GM04503 (cell line): ENCODE measurements at regions not wholly inside any gene's neighbourhood (a gene's known extent, or its start where the extent isn't known, plus 50 kb on each side); places are given as distances from the start of the nearest gene placed in this dataset.

Source experiments
- DNase-seq: peaks from one replicate; pipeline ENCODE4 v3.0.0-alpha.2; 2012; ENCODE audit warnings: low read depth

GRCh38 chr3:106611841-106612240 lies 743.0 kb upstream of the CBLB start:
- no peak for DNase-seq

GRCh38 chr3:106616556-106616955 lies 747.7 kb upstream of the CBLB start:
- DNase-seq: no peak

GRCh38 chr3:106617276-106617675 lies 748.5 kb upstream of the CBLB start:
- DNase-seq: no peak

DNA sequence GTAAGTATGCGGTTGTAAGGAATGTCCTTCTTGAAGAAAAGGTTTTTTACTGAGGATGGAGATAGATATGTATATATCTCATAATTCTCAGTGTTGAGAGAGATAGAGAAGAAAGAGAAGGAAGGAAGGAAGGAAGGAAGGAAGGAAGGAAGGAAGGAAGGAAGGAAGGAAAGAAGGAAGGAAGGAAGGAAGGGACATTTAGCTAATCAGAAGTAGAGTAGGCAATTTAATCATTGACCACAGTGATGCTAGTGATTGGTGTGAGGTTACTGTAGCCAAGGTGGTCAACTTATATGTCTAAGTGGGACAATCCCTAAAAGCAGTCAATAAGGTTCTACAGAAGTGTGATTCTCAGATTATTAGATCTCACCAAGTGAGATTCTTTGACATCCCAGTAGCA lies 751.8 kb upstream of the CBLB start:
- no peak for DNase-seq

DNA sequence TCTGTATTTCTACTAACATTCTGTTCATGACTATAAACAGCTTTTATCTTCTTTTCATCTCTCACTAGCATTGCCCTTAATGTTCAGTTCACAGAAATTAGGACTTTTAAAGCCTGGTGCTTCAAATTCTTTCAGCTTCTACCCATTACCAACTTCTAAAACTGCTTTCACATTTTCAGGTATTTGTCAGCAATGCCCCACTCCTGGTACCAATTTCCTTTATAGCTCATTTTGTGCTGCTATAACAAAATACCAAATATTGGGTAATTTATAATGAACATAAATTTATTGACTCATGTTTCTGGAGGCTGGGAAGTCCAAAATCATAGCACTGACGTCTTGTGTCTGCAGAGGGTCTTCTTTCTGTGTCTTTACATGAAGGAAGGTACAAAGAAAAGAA lies 753.1 kb upstream of the CCDC54 start:
- no peak for DNase-seq

- DNase-seq: no peak
Observed at GRCh38 chr3:106628407-106628806, 748.8 kb upstream of the CCDC54 start.

- DNase-seq: no peak
Observed at GRCh38 chr3:106629215-106629832, 747.9 kb upstream of the CCDC54 start.

- no peak for DNase-seq
Observed at GRCh38 chr3:106631373-106632108, 745.7 kb upstream of the CCDC54 start.

DNA sequence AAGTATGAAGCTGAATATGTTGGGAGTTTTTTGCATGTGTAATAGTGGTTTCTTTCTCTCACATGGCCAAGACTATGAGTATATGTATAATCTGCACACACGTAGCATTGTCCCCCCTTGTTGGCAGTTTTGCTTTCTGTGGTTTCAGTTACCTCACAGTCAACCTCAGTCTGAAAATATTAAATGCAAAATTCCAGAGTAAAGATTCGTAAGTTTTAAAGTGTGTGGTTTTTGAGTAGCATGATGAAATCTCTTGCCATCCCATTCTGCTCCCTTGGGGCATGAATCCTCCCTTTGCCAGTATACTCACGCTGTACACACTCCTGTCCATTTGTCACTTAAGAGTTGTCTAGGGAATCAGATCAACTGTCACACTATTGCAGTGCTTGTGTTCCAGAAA lies 742.0 kb upstream of the CCDC54 start:
- peak; percentile 85 for DNase-seq

DNA sequence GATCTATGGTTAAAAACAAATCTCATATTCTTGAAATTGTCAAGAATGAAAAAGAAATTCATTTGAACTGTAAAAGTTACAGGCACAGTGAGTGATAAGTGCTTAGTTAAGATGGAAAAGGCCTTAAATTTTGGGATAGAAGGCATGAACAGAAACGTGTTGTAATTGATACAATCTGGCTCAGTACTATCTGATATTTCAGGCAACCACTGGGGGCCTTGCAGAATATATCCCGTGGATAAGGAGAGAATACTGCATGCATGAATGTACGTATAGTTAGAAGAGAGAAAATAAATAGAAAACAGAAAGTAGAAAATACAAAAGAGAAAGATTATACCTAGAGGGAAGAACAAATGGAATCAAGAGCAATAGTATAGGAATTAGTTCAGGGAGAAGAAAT lies 741.4 kb upstream of the CCDC54 start:
- DNase-seq: no peak

GRCh38 chr3:106640353-106640752 lies 736.9 kb upstream of the CCDC54 start:
- no peak for DNase-seq

DNA sequence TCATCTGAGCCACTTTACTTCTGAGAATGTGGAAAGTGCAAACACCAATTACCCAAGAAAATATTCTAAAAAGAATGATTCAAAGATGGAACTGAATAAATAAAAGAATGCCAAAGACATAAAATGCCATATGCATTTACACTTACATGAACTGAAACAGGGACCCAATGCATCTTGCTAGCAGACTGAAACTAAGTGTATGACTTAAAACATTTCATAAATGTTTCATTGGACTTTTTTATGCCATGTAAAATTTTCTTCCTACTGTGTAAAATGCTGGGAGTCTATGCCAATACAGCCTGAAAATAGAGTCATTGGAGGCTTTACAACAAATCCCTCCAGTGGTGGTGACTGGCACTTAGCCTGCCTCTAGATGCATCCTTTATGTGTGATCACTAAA lies 735.1 kb upstream of the CCDC54 start:
- DNase-seq: no peak

DNA sequence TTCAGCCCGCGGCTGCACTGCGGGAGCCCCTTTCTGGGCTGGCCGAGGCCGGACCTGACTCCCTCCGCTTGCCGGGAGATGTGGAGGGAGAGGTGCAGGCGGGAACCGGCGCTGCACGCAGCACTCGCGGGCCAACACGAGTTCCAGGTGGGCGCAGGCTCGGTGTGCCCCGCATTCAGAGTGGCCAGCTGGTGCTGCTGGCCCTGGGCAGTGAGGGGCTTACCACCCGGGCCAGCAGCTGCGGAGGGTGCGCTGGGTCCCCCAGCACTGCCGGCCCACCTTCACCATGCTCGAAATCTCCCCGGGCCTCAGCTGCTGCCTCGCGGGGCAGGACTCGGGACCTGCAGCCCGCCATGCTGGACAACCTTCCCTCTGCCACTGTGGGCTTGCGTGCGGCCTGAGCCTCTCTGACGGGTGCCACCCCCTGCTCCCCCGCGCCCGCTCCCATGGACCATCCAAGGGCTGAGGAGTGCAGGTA lies 733.5 kb upstream of the CCDC54 start:
- DNase-seq: no peak

- no peak for DNase-seq
Observed at GRCh38 chr3:106673926-106674569, 703.2 kb upstream of the CCDC54 start.

GRCh38 chr3:106675451-106675850 lies 701.8 kb upstream of the CCDC54 start:
- DNase-seq: no peak

- no peak for DNase-seq
Observed at GRCh38 chr3:106678657-106679390, 698.4 kb upstream of the CCDC54 start.

- DNase-seq: no peak
Observed at GRCh38 chr3:106683953-106684620, 693.2 kb upstream of the CCDC54 start.

DNA sequence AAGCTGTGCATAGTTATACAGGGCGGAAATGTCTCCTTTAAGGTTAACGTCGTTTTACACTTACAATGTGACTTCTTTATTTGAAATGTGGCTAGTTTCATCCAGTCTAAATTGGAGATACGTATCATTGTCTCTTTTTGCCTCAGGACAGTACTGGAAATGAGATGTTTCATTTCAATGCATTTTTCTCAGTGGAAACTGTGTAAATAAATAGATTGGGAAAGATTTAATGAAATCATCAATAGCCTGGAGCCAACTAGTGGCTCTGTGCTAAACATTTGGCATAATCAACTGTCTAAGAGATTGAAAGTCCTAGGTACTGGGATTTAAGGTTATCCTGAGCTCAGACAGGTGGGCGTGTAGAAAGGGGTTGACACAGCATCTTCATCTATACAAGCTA lies 691.5 kb upstream of the CCDC54 start:
- DNase-seq: no peak

GRCh38 chr3:106687905-106688304 lies 689.3 kb upstream of the CCDC54 start:
- no peak for DNase-seq

DNA sequence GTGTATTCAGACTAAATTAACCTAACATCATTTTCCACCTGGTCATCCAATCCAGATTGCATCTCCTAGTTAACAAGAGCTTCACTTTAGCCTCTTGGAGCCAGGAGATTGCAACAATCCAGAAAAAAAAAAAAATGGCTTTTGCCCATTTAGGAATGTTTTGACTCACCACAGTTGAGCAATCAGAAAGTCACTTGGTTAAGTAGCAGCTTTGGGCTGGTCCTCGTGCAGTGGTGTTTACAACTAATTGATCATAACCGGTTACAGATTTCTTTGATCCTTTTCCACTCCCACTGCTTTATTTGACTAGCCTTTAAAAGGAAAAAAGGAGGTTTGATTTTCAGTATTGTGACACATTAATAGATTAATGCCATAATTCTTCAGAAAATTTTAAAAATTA lies 688.8 kb upstream of the CCDC54 start:
- peak; percentile 82 for DNase-seq

- no peak for DNase-seq
Observed at GRCh38 chr3:106691476-106691875, 685.8 kb upstream of the CCDC54 start.

GRCh38 chr3:106692624-106693023 lies 684.6 kb upstream of the CCDC54 start:
- no peak for DNase-seq
